ENCODE measurements at regions not wholly inside any gene's neighbourhood (a gene's known extent, or its start where the extent isn't known, plus 50 kb on each side); places are given as distances from the start of the nearest gene placed in this dataset.

DNA sequence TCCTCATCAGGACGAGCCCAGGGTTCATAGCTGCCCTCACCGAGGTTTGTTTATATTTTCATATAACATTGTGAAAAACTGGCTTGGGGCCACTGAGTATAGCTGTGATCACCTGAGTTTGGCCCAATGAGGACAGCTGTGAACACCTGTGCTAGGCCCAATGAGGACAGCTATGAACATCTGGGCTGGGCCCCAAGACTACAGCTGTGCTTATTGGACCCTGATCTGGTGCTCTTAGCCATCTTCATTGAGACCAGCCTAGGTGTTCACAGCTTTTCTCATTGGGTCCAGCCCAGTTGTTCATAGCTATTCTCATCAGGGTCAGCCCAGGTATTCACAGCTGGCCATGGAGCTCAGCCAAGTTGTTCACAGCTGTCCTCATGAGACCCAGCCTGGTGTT lies 1167.3 kb downstream of the UQCRFS1 start:
- H4K20me1 ChIP-seq (ENCODE audit: insufficient read depth, low read length) = no peaks in the 10 kb centered on the region
- DNase-seq (ENCODE audit: insufficient read length, low spot score, missing footprints) = no peak
- H3K79me2 ChIP-seq (ENCODE audit: insufficient read depth, low read length) = no peaks in the 10 kb centered on the region
- no peak overlapping the region for H2AFZ ChIP-seq (ENCODE audit: low read length)
- H3K4me3 ChIP-seq (ENCODE audit: insufficient read depth, low read length) = no peak overlapping the region
- H3K27me3 ChIP-seq (ENCODE audit: insufficient read depth, low read length) = no peaks in the 10 kb centered on the region
- H3K4me1 ChIP-seq (ENCODE audit: insufficient read depth, low read length) = no peaks in the 10 kb centered on the region
- no peaks in the 10 kb centered on the region for H3K36me3 ChIP-seq (ENCODE audit: insufficient read depth, low read length)
- H3K4me2 ChIP-seq (ENCODE audit: insufficient read depth, low read length) = no peak overlapping the region
- TF ChIP-seq, protein P1, sequence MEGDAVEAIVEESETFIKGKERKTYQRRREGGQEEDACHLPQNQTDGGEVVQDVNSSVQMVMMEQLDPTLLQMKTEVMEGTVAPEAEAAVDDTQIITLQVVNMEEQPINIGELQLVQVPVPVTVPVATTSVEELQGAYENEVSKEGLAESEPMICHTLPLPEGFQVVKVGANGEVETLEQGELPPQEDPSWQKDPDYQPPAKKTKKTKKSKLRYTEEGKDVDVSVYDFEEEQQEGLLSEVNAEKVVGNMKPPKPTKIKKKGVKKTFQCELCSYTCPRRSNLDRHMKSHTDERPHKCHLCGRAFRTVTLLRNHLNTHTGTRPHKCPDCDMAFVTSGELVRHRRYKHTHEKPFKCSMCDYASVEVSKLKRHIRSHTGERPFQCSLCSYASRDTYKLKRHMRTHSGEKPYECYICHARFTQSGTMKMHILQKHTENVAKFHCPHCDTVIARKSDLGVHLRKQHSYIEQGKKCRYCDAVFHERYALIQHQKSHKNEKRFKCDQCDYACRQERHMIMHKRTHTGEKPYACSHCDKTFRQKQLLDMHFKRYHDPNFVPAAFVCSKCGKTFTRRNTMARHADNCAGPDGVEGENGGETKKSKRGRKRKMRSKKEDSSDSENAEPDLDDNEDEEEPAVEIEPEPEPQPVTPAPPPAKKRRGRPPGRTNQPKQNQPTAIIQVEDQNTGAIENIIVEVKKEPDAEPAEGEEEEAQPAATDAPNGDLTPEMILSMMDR (IDR thresholded peaks at IDR 0.05; ENCODE audit: extremely low read depth, low read depth, low read length) = no peak
- H3K9me3 ChIP-seq (ENCODE audit: low read depth, low read length) = peaks cover 8% of the 10 kb centered on the region
- H3K27ac ChIP-seq (ENCODE audit: low read depth, low read length) = no peak overlapping the region

DNA sequence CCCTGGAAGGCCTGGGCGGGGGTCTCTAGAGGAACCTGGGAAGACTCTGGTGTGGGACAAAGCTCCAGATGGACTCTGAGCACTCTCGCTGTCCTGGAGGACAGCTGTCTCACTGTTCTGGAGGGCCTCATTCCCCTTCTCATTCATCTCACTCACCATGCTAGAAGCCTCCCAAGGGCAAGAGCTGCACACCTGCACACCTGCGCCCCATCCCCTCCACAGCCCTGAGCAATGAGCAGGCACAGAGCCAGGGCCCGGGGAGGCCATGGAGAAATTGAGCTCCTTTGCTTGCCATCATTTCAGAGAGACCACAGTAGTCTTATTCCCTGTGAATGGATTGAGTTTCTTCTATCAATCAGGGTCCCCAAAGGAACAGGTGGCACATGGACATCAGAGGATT lies 1168.5 kb downstream of the UQCRFS1 start:
- DNase-seq (ENCODE audit: insufficient read length, low spot score, missing footprints) = no peak
- no peaks in the 10 kb centered on the region for H3K36me3 ChIP-seq (ENCODE audit: insufficient read depth, low read length)
- H3K9me3 ChIP-seq (ENCODE audit: low read depth, low read length) = peaks cover 8% of the 10 kb centered on the region
- no peak overlapping the region for H3K4me3 ChIP-seq (ENCODE audit: insufficient read depth, low read length)
- H2AFZ ChIP-seq (ENCODE audit: low read length) = no peak overlapping the region
- no peak overlapping the region for H3K4me2 ChIP-seq (ENCODE audit: insufficient read depth, low read length)
- no peak overlapping the region for H3K27ac ChIP-seq (ENCODE audit: low read depth, low read length)
- H3K4me1 ChIP-seq (ENCODE audit: insufficient read depth, low read length) = no peaks in the 10 kb centered on the region
- no peaks in the 10 kb centered on the region for H3K79me2 ChIP-seq (ENCODE audit: insufficient read depth, low read length)
- no peaks in the 10 kb centered on the region for H3K27me3 ChIP-seq (ENCODE audit: insufficient read depth, low read length)
- TF ChIP-seq, protein P1 (IDR thresholded peaks at IDR 0.05; ENCODE audit: extremely low read depth, low read depth, low read length) = no peak
- H4K20me1 ChIP-seq (ENCODE audit: insufficient read depth, low read length) = no peaks in the 10 kb centered on the region

DNA sequence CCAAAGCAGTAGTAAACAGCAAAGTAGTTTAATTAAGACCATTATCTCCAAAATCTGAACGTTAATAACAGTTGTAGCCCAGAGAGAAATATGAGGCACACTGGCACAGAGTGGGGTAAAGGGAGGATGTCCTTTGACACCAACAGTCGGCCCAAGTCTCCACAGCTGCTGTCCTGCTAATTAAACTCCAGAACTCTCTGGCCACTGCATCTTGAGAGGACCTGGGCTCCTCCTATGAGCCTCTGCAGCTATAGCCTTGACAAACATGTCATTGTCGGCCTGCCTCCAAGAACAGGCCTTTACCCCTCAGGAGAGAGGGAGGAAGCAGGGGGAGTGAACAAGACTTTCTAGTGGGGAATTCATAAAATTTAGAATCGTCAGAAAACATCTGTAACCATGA lies 1170.4 kb downstream of the UQCRFS1 start:
- Histone ChIP-seq H3K9me3 (ENCODE audit: low read depth, low read length) (peaks cover 2% of the 10 kb centered on the region), H3K27ac (ENCODE audit: low read depth, low read length) (no peak overlapping the region), H3K36me3 (ENCODE audit: insufficient read depth, low read length) (no peaks in the 10 kb centered on the region), H2AFZ (ENCODE audit: low read length) (no peak overlapping the region), H3K27me3 (ENCODE audit: insufficient read depth, low read length) (no peaks in the 10 kb centered on the region), H4K20me1 (ENCODE audit: insufficient read depth, low read length) (no peaks in the 10 kb centered on the region), H3K4me3 (ENCODE audit: insufficient read depth, low read length) (no peak overlapping the region), H3K4me1 (ENCODE audit: insufficient read depth, low read length) (no peaks in the 10 kb centered on the region), H3K79me2 (ENCODE audit: insufficient read depth, low read length) (no peaks in the 10 kb centered on the region), H3K4me2 (ENCODE audit: insufficient read depth, low read length) (no peak overlapping the region)
- TF ChIP-seq, protein P1 (IDR thresholded peaks at IDR 0.05; ENCODE audit: extremely low read depth, low read depth, low read length) = no peak
- no peak for DNase-seq (ENCODE audit: insufficient read length, low spot score, missing footprints)

DNA sequence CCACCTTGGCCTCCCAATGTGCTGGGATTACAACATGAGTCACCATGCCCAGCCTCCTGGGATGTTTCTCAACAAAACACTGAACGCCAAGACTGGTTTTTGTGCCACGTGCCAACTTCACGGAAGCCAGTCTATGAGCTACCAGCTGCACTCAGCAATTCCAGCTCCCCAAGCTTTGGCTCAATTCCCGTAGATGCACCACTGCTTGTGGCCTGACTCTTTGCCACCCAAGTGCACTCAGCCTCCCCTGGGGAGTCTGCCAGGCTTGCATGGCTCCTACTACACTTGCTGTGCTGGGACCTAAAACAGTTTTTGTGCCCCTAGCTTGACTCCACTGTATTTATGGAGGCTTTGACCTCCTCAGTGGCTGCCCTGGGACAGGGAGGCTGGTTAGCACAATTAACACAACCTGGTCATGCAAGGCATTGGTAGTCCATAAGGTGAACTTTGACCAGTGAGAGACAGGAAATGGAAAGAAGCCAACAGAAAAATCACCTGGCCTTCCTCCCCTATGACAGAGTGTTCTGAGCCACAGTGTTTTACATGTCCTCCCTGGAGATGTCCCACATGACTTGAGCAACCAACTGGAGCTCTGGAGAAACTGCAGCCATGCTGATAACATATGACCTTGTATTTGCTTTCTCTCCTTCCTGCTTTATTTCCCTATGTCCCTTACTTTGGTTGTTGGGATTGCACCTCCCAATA lies 1173.1 kb downstream of the UQCRFS1 start:
- no peak for DNase-seq (ENCODE audit: insufficient read length, low spot score, missing footprints)

More for the DNA sequence above, 1173.1 kb downstream of the UQCRFS1 start:
- Histone ChIP-seq H4K20me1 (ENCODE audit: insufficient read depth, low read length) (no peaks in the 10 kb centered on the region), H2AFZ (ENCODE audit: low read length) (no peak overlapping the region), H3K79me2 (ENCODE audit: insufficient read depth, low read length) (no peaks in the 10 kb centered on the region), H3K27ac (ENCODE audit: low read depth, low read length) (no peak overlapping the region), H3K27me3 (ENCODE audit: insufficient read depth, low read length) (no peaks in the 10 kb centered on the region), H3K9me3 (ENCODE audit: low read depth, low read length) (no peaks in the 10 kb centered on the region), H3K4me1 (ENCODE audit: insufficient read depth, low read length) (no peaks in the 10 kb centered on the region), H3K4me2 (ENCODE audit: insufficient read depth, low read length) (no peak overlapping the region), H3K4me3 (ENCODE audit: insufficient read depth, low read length) (no peak overlapping the region), H3K36me3 (ENCODE audit: insufficient read depth, low read length) (no peaks in the 10 kb centered on the region)
- TF ChIP-seq, protein P1 (IDR thresholded peaks at IDR 0.05; ENCODE audit: extremely low read depth, low read depth, low read length) = no peak

All from osteoblast (primary cell).